ENCODE measurements at regions not wholly inside any gene's neighbourhood (a gene's known extent, or its start where the extent isn't known, plus 50 kb on each side); places are given as distances from the start of the nearest gene placed in this dataset.

DNA sequence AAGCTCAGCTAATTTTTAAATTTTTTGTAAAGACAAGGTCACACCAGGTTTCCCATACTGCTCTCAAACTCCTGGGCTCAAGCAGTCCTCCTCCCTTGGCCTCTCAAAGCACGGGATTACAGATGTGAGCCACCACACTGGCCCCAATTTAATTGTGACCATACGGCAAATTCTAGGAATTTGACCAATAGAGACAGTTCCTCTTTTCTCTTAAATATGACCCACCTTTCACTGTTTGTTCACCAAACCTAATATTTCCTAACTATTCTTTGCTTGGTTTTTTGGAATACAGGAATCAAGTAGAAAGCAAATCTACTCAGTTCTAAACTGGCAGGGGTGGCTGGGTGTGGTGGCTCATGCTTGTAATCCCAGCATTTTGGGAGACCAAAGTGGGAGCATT, 264.0 kb downstream of the SHQ1 start:
- H3K4me3 ChIP-seq, result no peak overlapping the region
- H3K9ac ChIP-seq (ENCODE audit: insufficient read depth in 1 of 2, low read length in 2 of 2), result no peak overlapping the region
- ATAC-seq (ENCODE audit: insufficient read depth, low FRiP score), result no peak
- no peak for DNase-seq
- peaks cover 0 to 13% (median 4%) of the 10 kb centered on the region in 5 donors for H3K4me1 ChIP-seq (ENCODE audit: control insufficient read depth in 5 of 5, insufficient read depth in 5 of 5, low read length in 5 of 5)
- no peaks in the 10 kb centered on the region for H3K9me3 ChIP-seq (ENCODE audit: control insufficient read depth in 4 of 4, insufficient read depth in 3 of 4, low read length in 3 of 4)
- H3K27ac ChIP-seq (ENCODE audit: low read depth in 1 of 2, low read length in 1 of 2), result no peak overlapping the region
- no peaks in the 10 kb centered on the region for H3K27me3 ChIP-seq (ENCODE audit: control insufficient read depth in 3 of 3, insufficient read depth in 3 of 3, low read length in 2 of 3)
- H3K36me3 ChIP-seq (ENCODE audit: control insufficient read depth in 4 of 4, insufficient read depth in 4 of 4, low read length in 4 of 4), result no peaks in the 10 kb centered on the region
- 83 to 89% methylated on average over 2 of the region's 2 CpGs for WGBS, 2 donors
- TF ChIP-seq, protein P1, sequence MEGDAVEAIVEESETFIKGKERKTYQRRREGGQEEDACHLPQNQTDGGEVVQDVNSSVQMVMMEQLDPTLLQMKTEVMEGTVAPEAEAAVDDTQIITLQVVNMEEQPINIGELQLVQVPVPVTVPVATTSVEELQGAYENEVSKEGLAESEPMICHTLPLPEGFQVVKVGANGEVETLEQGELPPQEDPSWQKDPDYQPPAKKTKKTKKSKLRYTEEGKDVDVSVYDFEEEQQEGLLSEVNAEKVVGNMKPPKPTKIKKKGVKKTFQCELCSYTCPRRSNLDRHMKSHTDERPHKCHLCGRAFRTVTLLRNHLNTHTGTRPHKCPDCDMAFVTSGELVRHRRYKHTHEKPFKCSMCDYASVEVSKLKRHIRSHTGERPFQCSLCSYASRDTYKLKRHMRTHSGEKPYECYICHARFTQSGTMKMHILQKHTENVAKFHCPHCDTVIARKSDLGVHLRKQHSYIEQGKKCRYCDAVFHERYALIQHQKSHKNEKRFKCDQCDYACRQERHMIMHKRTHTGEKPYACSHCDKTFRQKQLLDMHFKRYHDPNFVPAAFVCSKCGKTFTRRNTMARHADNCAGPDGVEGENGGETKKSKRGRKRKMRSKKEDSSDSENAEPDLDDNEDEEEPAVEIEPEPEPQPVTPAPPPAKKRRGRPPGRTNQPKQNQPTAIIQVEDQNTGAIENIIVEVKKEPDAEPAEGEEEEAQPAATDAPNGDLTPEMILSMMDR (IDR thresholded peaks at IDR 0.05; ENCODE audit: control extremely low read depth, extremely low read depth), result no peak

DNA sequence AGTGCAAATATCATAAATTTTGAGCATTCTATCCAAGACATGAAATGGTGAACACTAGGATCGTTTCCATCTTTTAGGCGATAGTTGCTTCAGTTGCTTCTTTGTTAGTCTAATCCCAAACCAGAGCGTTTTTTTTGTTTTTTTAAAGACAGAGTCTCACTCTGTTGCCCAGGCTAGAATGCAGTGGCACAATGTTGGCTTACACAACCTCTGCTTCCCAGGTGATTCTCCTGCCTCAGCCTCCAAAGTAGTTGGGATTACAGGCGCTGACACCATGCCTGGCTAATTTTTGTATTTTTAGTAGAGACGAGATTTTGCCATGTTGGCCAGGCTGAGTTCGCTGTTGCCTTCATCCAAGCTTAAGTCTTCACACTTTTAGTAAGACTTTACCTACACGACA, 265.3 kb downstream of the SHQ1 start:
- no peak for ATAC-seq (ENCODE audit: insufficient read depth, low FRiP score)
- no peak for DNase-seq
- H3K9ac ChIP-seq (ENCODE audit: insufficient read depth in 1 of 2, low read length in 2 of 2), result no peak overlapping the region
- no peaks in the 10 kb centered on the region for H3K9me3 ChIP-seq (ENCODE audit: control insufficient read depth in 4 of 4, insufficient read depth in 3 of 4, low read length in 3 of 4)
- TF ChIP-seq, protein P1 (IDR thresholded peaks at IDR 0.05; ENCODE audit: control extremely low read depth, extremely low read depth), result no peak
- peaks cover 0 to 19% (median 0%) of the 10 kb centered on the region in 5 donors for H3K4me1 ChIP-seq (ENCODE audit: control insufficient read depth in 5 of 5, insufficient read depth in 5 of 5, low read length in 5 of 5)
- no peak overlapping the region for H3K4me3 ChIP-seq
- H3K27ac ChIP-seq (ENCODE audit: low read depth in 1 of 2, low read length in 1 of 2), result no peak overlapping the region
- 96% methylated on average over 7 of the region's 7 CpGs for WGBS, 2 donors
- H3K36me3 ChIP-seq (ENCODE audit: control insufficient read depth in 4 of 4, insufficient read depth in 4 of 4, low read length in 4 of 4), result no peaks in the 10 kb centered on the region
- no peaks in the 10 kb centered on the region for H3K27me3 ChIP-seq (ENCODE audit: control insufficient read depth in 3 of 3, insufficient read depth in 3 of 3, low read length in 2 of 3)

DNA sequence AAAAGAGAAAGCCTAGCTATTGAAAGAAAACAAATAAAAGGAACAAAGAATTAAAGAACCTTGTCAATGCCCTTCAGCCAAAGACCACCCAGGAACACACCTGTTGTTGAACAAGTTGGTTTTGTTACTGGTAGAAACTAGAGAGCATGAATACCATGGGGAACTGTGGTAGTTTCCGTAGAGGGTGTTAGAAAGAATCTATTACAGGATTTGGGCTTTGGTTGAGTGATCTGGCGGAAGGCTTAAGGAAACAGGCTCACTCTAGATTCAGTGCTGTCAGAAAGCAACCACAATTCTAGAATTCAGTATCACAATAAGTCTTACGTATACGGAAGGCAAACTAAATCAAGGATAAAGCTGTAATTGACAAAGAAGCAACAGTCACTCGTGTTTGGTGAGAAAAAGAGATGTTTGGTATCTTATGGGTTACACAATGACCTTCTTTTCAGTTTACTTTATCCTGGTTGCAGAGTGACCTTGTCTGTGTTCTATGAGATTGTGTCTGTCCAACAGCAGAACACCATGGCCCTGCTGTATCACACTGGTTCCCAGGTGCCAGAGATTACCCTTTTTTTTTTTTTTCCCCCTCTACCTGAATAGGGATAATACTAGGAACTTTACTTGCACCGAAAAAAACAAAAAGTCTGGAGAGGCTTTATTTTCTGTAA, 265.9 kb downstream of the SHQ1 start:
- Histone ChIP-seq H3K4me3 (no peak overlapping the region), H3K27ac (ENCODE audit: low read depth in 1 of 2, low read length in 1 of 2) (no peak overlapping the region), H3K4me1 (ENCODE audit: control insufficient read depth in 5 of 5, insufficient read depth in 5 of 5, low read length in 5 of 5) (peaks cover 0 to 19% (median 0%) of the 10 kb centered on the region in 5 donors), H3K9ac (ENCODE audit: insufficient read depth in 1 of 2, low read length in 2 of 2) (no peak overlapping the region), H3K36me3 (ENCODE audit: control insufficient read depth in 4 of 4, insufficient read depth in 4 of 4, low read length in 4 of 4) (no peaks in the 10 kb centered on the region), H3K27me3 (ENCODE audit: control insufficient read depth in 3 of 3, insufficient read depth in 3 of 3, low read length in 2 of 3) (no peaks in the 10 kb centered on the region), H3K9me3 (ENCODE audit: control insufficient read depth in 4 of 4, insufficient read depth in 3 of 4, low read length in 3 of 4) (no peaks in the 10 kb centered on the region)
- peak in 2 of 3 donors; percentile 29 to 35 for DNase-seq
- 75 to 77% methylated on average over 6 of the region's 6 CpGs for WGBS, 2 donors
- TF ChIP-seq, protein P1 (IDR thresholded peaks at IDR 0.05; ENCODE audit: control extremely low read depth, extremely low read depth), result no peak
- no peak for ATAC-seq (ENCODE audit: insufficient read depth, low FRiP score)

DNA sequence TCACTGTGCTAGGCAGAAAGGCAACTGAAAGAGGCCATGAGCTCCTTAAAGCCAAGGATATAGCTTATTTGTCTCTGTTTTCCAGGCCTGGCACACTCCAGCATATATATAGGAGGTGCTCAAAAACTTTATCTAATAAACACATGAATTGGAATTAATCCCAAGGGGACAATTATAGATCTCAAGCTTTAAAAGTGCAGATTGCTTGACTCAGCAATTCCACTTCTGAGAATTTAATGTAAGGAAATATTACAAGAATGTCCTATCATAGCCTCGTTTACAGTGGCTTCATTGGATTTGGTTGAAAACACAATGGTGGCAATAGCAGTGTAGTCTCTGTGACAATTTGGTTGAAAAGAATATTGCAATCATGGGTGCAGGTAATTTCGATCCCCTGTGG, 267.3 kb downstream of the SHQ1 start:
- H3K27me3 ChIP-seq (ENCODE audit: control insufficient read depth in 3 of 3, insufficient read depth in 3 of 3, low read length in 2 of 3), result no peaks in the 10 kb centered on the region
- no peak overlapping the region for H3K4me3 ChIP-seq
- WGBS, 2 donors, result 87 to 95% methylated on average over 2 of the region's 2 CpGs
- DNase-seq, result no peak
- H3K9me3 ChIP-seq (ENCODE audit: control insufficient read depth in 4 of 4, insufficient read depth in 3 of 4, low read length in 3 of 4), result no peaks in the 10 kb centered on the region
- no peak overlapping the region for H3K9ac ChIP-seq (ENCODE audit: insufficient read depth in 1 of 2, low read length in 2 of 2)
- TF ChIP-seq, protein P1 (IDR thresholded peaks at IDR 0.05; ENCODE audit: control extremely low read depth, extremely low read depth), result no peak
- H3K4me1 ChIP-seq (ENCODE audit: control insufficient read depth in 5 of 5, insufficient read depth in 5 of 5, low read length in 5 of 5), result peaks cover 0 to 13% (median 0%) of the 10 kb centered on the region in 5 donors
- H3K36me3 ChIP-seq (ENCODE audit: control insufficient read depth in 4 of 4, insufficient read depth in 4 of 4, low read length in 4 of 4), result no peaks in the 10 kb centered on the region
- no peak overlapping the region for H3K27ac ChIP-seq (ENCODE audit: low read depth in 1 of 2, low read length in 1 of 2)
- no peak for ATAC-seq (ENCODE audit: insufficient read depth, low FRiP score)
